ENCODE measurements at regions not wholly inside any gene's neighbourhood (a gene's known extent, or its start where the extent isn't known, plus 50 kb on each side); places are given as distances from the start of the nearest gene placed in this dataset.

DNA sequence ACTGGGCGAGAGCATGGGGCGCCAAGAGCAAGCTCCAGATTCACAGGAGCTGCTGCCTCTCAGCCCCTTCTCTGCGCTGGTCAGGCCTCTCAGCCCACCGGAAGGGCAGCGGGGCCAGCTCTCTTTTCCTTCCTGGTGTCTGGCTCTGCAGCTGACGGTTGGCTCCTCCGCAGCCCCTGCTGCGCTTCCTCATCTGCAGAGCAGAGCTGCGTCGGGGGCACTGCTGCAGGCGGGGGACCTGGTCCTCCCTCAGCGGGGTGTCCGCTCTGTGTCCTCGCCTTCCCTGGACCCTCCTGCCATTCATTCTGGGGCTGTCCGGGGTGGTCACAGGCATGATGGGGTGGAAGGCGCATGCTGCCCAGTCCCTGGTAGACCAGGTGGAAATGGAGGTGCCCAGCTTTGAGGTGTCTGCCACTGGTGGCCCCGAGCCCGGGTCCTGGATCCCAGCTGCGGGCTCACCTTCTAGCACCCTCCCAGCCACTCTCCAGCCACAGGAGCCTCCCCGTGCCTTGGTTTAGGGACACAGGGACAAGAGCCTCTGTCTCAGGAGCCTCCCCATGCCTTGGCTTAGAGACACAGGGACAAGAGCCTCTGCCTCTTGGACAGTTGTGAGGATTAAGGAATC, 84.8 kb downstream of the IRF8 start:
- 89% methylated on average over 20 of the region's 20 CpGs for WGBS
- H3K4me3 ChIP-seq (ENCODE audit: low read length): no peak overlapping the region

DNA sequence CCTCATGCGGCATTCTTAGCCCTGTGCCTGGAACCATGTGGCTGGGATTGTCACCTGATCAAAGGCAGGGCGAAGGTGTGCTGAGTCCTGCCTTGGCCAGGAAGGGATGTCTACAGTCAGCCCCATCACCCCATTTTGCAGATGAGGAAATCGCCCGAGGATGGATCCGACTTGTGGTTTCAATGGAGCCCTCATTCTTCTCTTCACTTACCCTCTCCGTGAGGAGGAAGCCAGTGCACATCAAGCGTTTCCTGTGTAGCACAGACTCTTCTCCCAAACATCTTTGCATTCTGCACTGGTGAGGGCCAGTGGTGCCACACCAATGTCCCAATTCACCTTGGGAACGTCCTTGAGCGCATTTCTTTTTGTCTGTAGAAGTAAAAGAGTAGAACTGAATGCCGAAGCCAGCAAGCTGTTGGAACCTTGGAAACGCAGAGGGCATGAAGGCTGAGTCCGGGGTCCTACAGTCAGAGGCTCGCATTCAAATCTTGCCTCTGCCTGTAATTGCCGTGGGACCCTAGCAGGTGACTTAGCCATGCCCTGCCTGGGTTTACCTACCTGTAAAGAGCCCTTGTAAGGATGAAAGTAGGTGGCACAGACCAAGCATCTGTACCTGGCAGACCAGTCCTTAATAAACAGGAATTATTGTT, 85.4 kb downstream of the IRF8 start:
- Histone ChIP-seq H3K4me3 (ENCODE audit: low read length) (no peak overlapping the region), H3K9ac (ENCODE audit: low read depth, low read length) (no peak overlapping the region), H3K36me3 (ENCODE audit: insufficient read depth, low read length) (no peaks in the 10 kb centered on the region)

More for the DNA sequence above, 84.8 kb downstream of the IRF8 start:
- no peaks in the 10 kb centered on the region for H3K4me1 ChIP-seq (ENCODE audit: insufficient read depth, low read length)
- no peak overlapping the region for H3K9ac ChIP-seq (ENCODE audit: low read depth, low read length)
- no peaks in the 10 kb centered on the region for H3K36me3 ChIP-seq (ENCODE audit: insufficient read depth, low read length)
- no peaks in the 10 kb centered on the region for H3K27me3 ChIP-seq (ENCODE audit: insufficient read depth, low read length)
- H3K9me3 ChIP-seq (ENCODE audit: insufficient read depth, low read depth, low read length): no peaks in the 10 kb centered on the region
- H3K27ac ChIP-seq (ENCODE audit: low read depth, low read length): no peak overlapping the region

GRCh38 chr16:85984947-85985451, 86.0 kb downstream of the IRF8 start:
- Histone ChIP-seq H3K27ac (ENCODE audit: low read depth, low read length) (no peak overlapping the region), H3K4me3 (ENCODE audit: low read length) (no peak overlapping the region), H3K27me3 (ENCODE audit: insufficient read depth, low read length) (no peaks in the 10 kb centered on the region), H3K9me3 (ENCODE audit: insufficient read depth, low read depth, low read length) (no peaks in the 10 kb centered on the region), H3K9ac (ENCODE audit: low read depth, low read length) (no peak overlapping the region), H3K4me1 (ENCODE audit: insufficient read depth, low read length) (no peaks in the 10 kb centered on the region), H3K36me3 (ENCODE audit: insufficient read depth, low read length) (no peaks in the 10 kb centered on the region)
- WGBS: 84% methylated on average over 20 of the region's 20 CpGs

More for the DNA sequence above, 85.4 kb downstream of the IRF8 start:
- H3K9me3 ChIP-seq (ENCODE audit: insufficient read depth, low read depth, low read length): no peaks in the 10 kb centered on the region
- no peaks in the 10 kb centered on the region for H3K4me1 ChIP-seq (ENCODE audit: insufficient read depth, low read length)
- WGBS: 94% methylated on average over 14 of the region's 14 CpGs
- H3K27me3 ChIP-seq (ENCODE audit: insufficient read depth, low read length): no peaks in the 10 kb centered on the region
- H3K27ac ChIP-seq (ENCODE audit: low read depth, low read length): no peak overlapping the region

DNA sequence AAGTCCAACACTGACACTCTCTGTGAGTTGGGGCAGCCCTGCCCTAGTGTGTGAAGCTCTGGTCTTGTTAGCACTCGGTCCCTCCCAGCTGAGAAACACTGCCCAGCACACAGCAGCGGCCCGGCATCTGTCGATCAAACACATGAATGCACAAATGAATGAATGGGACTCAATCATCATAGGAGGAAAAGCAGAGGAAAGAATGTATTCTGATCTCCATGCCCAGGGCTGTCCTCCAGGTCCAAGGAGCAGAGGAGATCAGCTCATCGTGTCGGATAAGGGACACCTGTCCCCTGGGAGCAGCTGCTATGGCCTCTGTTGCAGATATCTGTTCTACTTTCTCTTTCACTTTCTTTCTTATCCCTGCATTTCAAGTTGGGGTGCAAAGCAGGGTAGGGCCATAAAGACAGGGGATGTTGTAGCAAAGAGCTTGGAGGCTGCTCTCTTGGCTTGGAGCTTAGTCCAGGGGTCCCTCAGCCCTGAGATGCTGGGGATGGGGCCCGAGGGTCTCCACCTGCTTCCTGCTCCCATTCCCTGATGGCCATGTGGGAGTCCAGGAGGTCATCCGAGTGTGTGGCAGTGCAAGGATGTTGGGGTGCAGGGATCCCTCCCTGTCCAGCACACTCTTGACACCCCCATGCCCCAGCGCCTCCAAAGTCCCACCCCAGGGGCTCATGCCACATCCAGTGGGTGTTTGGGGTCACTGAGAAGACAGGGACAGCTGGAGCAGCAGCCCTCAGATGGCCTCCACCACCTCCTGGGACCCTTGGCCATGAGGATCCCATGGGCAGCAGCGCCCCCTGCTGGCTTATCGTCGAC, 88.2 kb downstream of the IRF8 start:
- no peaks in the 10 kb centered on the region for H3K9me3 ChIP-seq (ENCODE audit: insufficient read depth, low read depth, low read length)
- H3K36me3 ChIP-seq (ENCODE audit: insufficient read depth, low read length): no peaks in the 10 kb centered on the region
- no peak overlapping the region for H3K4me3 ChIP-seq (ENCODE audit: low read length)
- no peaks in the 10 kb centered on the region for H3K4me1 ChIP-seq (ENCODE audit: insufficient read depth, low read length)
- no peaks in the 10 kb centered on the region for H3K27me3 ChIP-seq (ENCODE audit: insufficient read depth, low read length)
- no peak overlapping the region for H3K9ac ChIP-seq (ENCODE audit: low read depth, low read length)
- H3K27ac ChIP-seq (ENCODE audit: low read depth, low read length): no peak overlapping the region
- 61% methylated on average over 11 of the region's 12 CpGs for WGBS

DNA sequence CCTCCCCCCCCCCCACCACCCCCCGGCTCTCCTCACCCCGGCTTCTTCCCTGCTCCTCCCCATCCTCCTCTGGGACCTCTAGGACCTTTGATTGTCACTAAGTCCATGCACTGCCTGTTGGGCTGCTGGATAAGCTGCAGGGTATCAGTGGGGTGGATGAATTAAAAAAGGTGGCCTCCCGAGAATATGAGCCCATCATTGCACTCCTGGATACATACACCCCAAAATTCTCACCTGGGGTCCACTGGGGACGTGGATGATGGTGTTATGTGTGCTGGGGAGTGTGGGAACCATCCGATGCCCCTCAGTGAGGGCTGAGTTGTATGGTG, 88.8 kb downstream of the IRF8 start:
- Histone ChIP-seq H3K27me3 (ENCODE audit: insufficient read depth, low read length) (no peaks in the 10 kb centered on the region), H3K27ac (ENCODE audit: low read depth, low read length) (no peak overlapping the region), H3K9me3 (ENCODE audit: insufficient read depth, low read depth, low read length) (no peaks in the 10 kb centered on the region), H3K9ac (ENCODE audit: low read depth, low read length) (no peak overlapping the region), H3K36me3 (ENCODE audit: insufficient read depth, low read length) (no peaks in the 10 kb centered on the region), H3K4me1 (ENCODE audit: insufficient read depth, low read length) (no peaks in the 10 kb centered on the region), H3K4me3 (ENCODE audit: low read length) (no peak overlapping the region)
- WGBS: 80% methylated on average over 1 of the region's 5 CpGs

- Histone ChIP-seq H3K9ac (ENCODE audit: low read depth, low read length) (no peak overlapping the region), H3K4me3 (ENCODE audit: low read length) (no peak overlapping the region), H3K27ac (ENCODE audit: low read depth, low read length) (no peak overlapping the region), H3K9me3 (ENCODE audit: insufficient read depth, low read depth, low read length) (no peaks in the 10 kb centered on the region), H3K27me3 (ENCODE audit: insufficient read depth, low read length) (no peaks in the 10 kb centered on the region), H3K4me1 (ENCODE audit: insufficient read depth, low read length) (no peaks in the 10 kb centered on the region), H3K36me3 (ENCODE audit: insufficient read depth, low read length) (no peaks in the 10 kb centered on the region)
- WGBS: 95% methylated on average over 4 of the region's 5 CpGs
Observed at GRCh38 chr16:85988306-85988705, 89.3 kb downstream of the IRF8 start.

DNA sequence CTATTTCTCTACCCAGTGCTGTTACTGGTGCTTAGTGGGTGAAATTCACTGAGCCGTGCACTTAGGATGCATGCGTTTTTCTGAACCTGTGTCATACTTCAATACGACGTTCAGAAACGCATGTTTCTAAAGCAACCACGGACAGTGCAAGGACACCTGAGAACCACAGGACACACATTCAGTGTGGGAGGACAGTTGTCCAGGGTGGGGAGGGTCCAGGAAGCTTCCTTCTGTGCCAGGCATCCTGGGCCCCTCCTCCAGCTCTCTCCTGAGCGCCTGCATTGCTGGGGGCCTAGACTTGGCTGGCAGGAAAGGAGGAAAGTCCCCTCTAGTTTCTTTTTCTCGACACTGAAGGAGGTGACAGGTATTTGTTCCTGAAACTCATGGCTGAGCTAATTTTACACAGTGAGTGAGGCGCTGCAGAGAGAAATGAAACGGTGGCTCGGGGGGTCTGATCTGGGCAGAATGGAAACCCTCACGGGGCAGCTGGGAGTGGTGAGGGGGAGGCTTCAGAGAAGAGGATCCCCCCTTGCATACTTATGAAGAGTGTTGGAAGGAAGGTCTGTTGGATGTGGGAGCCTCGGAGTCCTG, 89.9 kb downstream of the IRF8 start:
- Histone ChIP-seq H3K4me3 (ENCODE audit: low read length) (no peak overlapping the region), H3K4me1 (ENCODE audit: insufficient read depth, low read length) (no peaks in the 10 kb centered on the region), H3K9ac (ENCODE audit: low read depth, low read length) (no peak overlapping the region), H3K27ac (ENCODE audit: low read depth, low read length) (no peak overlapping the region), H3K27me3 (ENCODE audit: insufficient read depth, low read length) (no peaks in the 10 kb centered on the region), H3K9me3 (ENCODE audit: insufficient read depth, low read depth, low read length) (no peaks in the 10 kb centered on the region), H3K36me3 (ENCODE audit: insufficient read depth, low read length) (no peaks in the 10 kb centered on the region)
- 85% methylated on average over 13 of the region's 13 CpGs for WGBS

DNA sequence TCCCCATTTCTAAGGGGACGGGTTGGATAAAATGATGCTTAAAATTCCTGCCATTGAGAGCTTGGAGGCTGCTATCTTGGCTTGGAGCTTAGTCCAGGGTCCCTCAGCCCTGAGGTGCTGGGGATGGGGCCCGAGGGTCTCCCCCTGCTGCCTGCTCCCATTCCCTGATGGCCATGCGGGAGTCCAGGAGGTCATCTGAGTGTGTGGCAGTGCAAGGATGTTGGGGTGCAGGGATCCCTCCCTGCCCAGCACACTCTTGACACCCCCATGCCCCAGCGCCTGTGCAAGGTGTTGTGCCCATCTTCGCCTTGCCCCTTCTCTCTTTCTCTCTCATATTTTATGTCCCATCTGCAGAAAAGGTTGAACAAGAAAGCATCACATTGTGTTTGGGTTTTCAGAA, 90.4 kb downstream of the IRF8 start:
- H3K4me3 ChIP-seq (ENCODE audit: low read length): no peak overlapping the region
- no peak overlapping the region for H3K9ac ChIP-seq (ENCODE audit: low read depth, low read length)
- no peak overlapping the region for H3K27ac ChIP-seq (ENCODE audit: low read depth, low read length)
- no peaks in the 10 kb centered on the region for H3K4me1 ChIP-seq (ENCODE audit: insufficient read depth, low read length)
- no peaks in the 10 kb centered on the region for H3K36me3 ChIP-seq (ENCODE audit: insufficient read depth, low read length)
- no peaks in the 10 kb centered on the region for H3K27me3 ChIP-seq (ENCODE audit: insufficient read depth, low read length)
- 94% methylated on average over 4 of the region's 5 CpGs for WGBS
- no peaks in the 10 kb centered on the region for H3K9me3 ChIP-seq (ENCODE audit: insufficient read depth, low read depth, low read length)

DNA sequence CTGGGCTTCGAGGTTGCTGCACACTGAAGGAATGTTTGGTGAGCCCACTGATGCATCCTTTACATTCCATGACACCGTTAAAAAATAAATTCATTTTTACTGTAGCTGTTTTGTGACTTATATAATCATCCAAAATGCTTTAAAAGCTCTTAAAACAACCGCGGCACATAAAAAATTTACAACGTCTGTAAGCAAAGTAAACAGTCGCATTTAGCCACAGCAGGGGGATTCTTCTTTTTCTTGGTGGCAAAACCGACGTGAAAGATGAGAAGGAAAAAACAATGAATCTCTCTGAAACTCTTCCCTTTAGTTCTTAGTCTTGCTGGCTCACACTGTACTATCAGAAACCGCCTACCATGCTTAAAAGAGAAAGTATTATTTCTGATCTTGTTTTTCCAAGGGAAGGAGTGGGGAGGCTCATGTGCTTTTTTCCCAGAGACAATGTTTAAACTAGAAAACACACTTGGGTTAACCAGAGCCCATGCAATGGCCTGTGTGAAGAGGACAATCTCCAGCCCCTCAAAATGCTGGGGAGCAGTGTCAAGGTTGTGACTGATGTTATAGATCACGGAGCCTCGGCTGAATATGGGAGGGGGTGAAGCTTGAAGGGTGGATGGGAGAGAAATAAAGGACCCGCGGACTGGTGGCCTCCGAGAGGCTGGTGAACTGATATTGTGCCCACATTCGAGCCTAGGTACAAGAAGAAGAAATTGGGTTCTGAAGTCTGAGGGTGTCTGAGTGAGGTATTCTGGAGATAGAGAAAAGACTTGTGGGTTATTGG, 91.1 kb downstream of the IRF8 start:
- Histone ChIP-seq H3K9me3 (ENCODE audit: insufficient read depth, low read depth, low read length) (no peaks in the 10 kb centered on the region), H3K4me1 (ENCODE audit: insufficient read depth, low read length) (no peaks in the 10 kb centered on the region), H3K4me3 (ENCODE audit: low read length) (no peak overlapping the region), H3K36me3 (ENCODE audit: insufficient read depth, low read length) (no peaks in the 10 kb centered on the region), H3K9ac (ENCODE audit: low read depth, low read length) (no peak overlapping the region), H3K27me3 (ENCODE audit: insufficient read depth, low read length) (no peaks in the 10 kb centered on the region), H3K27ac (ENCODE audit: low read depth, low read length) (no peak overlapping the region)
- 84% methylated on average over 14 of the region's 15 CpGs for WGBS

- H3K4me1 ChIP-seq (ENCODE audit: insufficient read depth, low read length): no peaks in the 10 kb centered on the region
- no peak overlapping the region for H3K27ac ChIP-seq (ENCODE audit: low read depth, low read length)
- no peaks in the 10 kb centered on the region for H3K36me3 ChIP-seq (ENCODE audit: insufficient read depth, low read length)
- WGBS: 86% methylated on average over 12 of the region's 12 CpGs
- H3K9me3 ChIP-seq (ENCODE audit: insufficient read depth, low read depth, low read length): no peaks in the 10 kb centered on the region
- no peaks in the 10 kb centered on the region for H3K27me3 ChIP-seq (ENCODE audit: insufficient read depth, low read length)
- no peak overlapping the region for H3K4me3 ChIP-seq (ENCODE audit: low read length)
- H3K9ac ChIP-seq (ENCODE audit: low read depth, low read length): no peak overlapping the region
Observed at GRCh38 chr16:85990861-85991301, 91.9 kb downstream of the IRF8 start.

All from HUES64 (cell line).